ENCODE measurements at regions not wholly inside any gene's neighbourhood (a gene's known extent, or its start where the extent isn't known, plus 50 kb on each side); places are given as distances from the start of the nearest gene placed in this dataset.

GRCh38 chr5:124686239-124687004 is 60.0 kb downstream of the ZNF608 start:
- TF ChIP-seq CTCF (IDR thresholded peaks at IDR 0.05) (no peak), POLR2A (IDR thresholded peaks at IDR 0.05) (no peak)
